ENCODE measurements at regions not wholly inside any gene's neighbourhood (a gene's known extent, or its start where the extent isn't known, plus 50 kb on each side); places are given as distances from the start of the nearest gene placed in this dataset.
"Not testable (repeated sequence)": the region's sequence is repeated elsewhere in the genome, so short reads cannot be mapped to it uniquely, and the experiment has no call there.

GRCh38 chr5:167071981-167072610 lies 1219.3 kb upstream of the WWC1 start:
- DNase-seq (ENCODE audit: extremely low read depth in 1 of 11, low read depth in 9 of 11, low spot score in 4 of 11) = peak in 1 of 11 donors; percentile 1

- no peak for DNase-seq (ENCODE audit: extremely low read depth in 1 of 11, low read depth in 9 of 11, low spot score in 4 of 11)
Measured at GRCh38 chr5:167081561-167081960, 1209.9 kb upstream of the WWC1 start.

GRCh38 chr5:167096816-167097215 lies 1194.6 kb upstream of the WWC1 start:
- no peak for DNase-seq (ENCODE audit: extremely low read depth in 1 of 11, low read depth in 9 of 11, low spot score in 4 of 11)

GRCh38 chr5:167104351-167104750 lies 1187.1 kb upstream of the WWC1 start:
- no peak for DNase-seq (ENCODE audit: extremely low read depth in 1 of 11, low read depth in 9 of 11, low spot score in 4 of 11)

GRCh38 chr5:167105941-167106340 lies 1185.5 kb upstream of the WWC1 start:
- no peak for DNase-seq (ENCODE audit: extremely low read depth in 1 of 11, low read depth in 9 of 11, low spot score in 4 of 11)

GRCh38 chr5:167107684-167108083 lies 1183.8 kb upstream of the WWC1 start:
- no peak for DNase-seq (ENCODE audit: extremely low read depth in 1 of 11, low read depth in 9 of 11, low spot score in 4 of 11)

- not testable (repeated sequence) for DNase-seq (ENCODE audit: extremely low read depth in 1 of 11, low read depth in 9 of 11, low spot score in 4 of 11)
Measured at GRCh38 chr5:167108266-167108665, 1183.2 kb upstream of the WWC1 start.

- DNase-seq (ENCODE audit: extremely low read depth in 1 of 11, low read depth in 9 of 11, low spot score in 4 of 11) = no peak
Measured at GRCh38 chr5:167112556-167112955, 1178.9 kb upstream of the WWC1 start.

GRCh38 chr5:167122267-167122666 lies 1169.2 kb upstream of the WWC1 start:
- DNase-seq (ENCODE audit: extremely low read depth in 1 of 11, low read depth in 9 of 11, low spot score in 4 of 11) = peak in 1 of 11 donors; percentile 12

- no peak for DNase-seq (ENCODE audit: extremely low read depth in 1 of 11, low read depth in 9 of 11, low spot score in 4 of 11)
Measured at GRCh38 chr5:167123126-167123525, 1168.3 kb upstream of the WWC1 start.

- no peak for DNase-seq (ENCODE audit: extremely low read depth in 1 of 11, low read depth in 9 of 11, low spot score in 4 of 11)
Measured at GRCh38 chr5:167128581-167128980, 1162.9 kb upstream of the WWC1 start.

GRCh38 chr5:167140548-167141291 lies 1150.7 kb upstream of the WWC1 start:
- no peak for DNase-seq (ENCODE audit: extremely low read depth in 1 of 11, low read depth in 9 of 11, low spot score in 4 of 11)

GRCh38 chr5:167143716-167144115 lies 1147.7 kb upstream of the WWC1 start:
- DNase-seq (ENCODE audit: extremely low read depth in 1 of 11, low read depth in 9 of 11, low spot score in 4 of 11) = no peak

- DNase-seq (ENCODE audit: extremely low read depth in 1 of 11, low read depth in 9 of 11, low spot score in 4 of 11) = no peak
Measured at GRCh38 chr5:167145841-167146240, 1145.6 kb upstream of the WWC1 start.

- no peak for DNase-seq (ENCODE audit: extremely low read depth in 1 of 11, low read depth in 9 of 11, low spot score in 4 of 11)
Measured at GRCh38 chr5:167147879-167148278, 1143.6 kb upstream of the WWC1 start.

GRCh38 chr5:167150661-167151060 lies 1140.8 kb upstream of the WWC1 start:
- DNase-seq (ENCODE audit: extremely low read depth in 1 of 11, low read depth in 9 of 11, low spot score in 4 of 11) = no peak

GRCh38 chr5:167152561-167152960 lies 1138.9 kb upstream of the WWC1 start:
- DNase-seq (ENCODE audit: extremely low read depth in 1 of 11, low read depth in 9 of 11, low spot score in 4 of 11) = no peak

- no peak for DNase-seq (ENCODE audit: extremely low read depth in 1 of 11, low read depth in 9 of 11, low spot score in 4 of 11)
Measured at GRCh38 chr5:167155387-167156005, 1135.9 kb upstream of the WWC1 start.

GRCh38 chr5:167156446-167156845 lies 1135.0 kb upstream of the WWC1 start:
- no peak for DNase-seq (ENCODE audit: extremely low read depth in 1 of 11, low read depth in 9 of 11, low spot score in 4 of 11)

GRCh38 chr5:167158588-167158987 lies 1132.9 kb upstream of the WWC1 start:
- no peak for DNase-seq (ENCODE audit: extremely low read depth in 1 of 11, low read depth in 9 of 11, low spot score in 4 of 11)

Data from renal cortex interstitium (tissue), 11 donors.